ENCODE measurements at regions not wholly inside any gene's neighbourhood (a gene's known extent, or its start where the extent isn't known, plus 50 kb on each side); places are given as distances from the start of the nearest gene placed in this dataset.
"Not testable (repeated sequence)": the region's sequence is repeated elsewhere in the genome, so short reads cannot be mapped to it uniquely, and the experiment has no call there.

DNA sequence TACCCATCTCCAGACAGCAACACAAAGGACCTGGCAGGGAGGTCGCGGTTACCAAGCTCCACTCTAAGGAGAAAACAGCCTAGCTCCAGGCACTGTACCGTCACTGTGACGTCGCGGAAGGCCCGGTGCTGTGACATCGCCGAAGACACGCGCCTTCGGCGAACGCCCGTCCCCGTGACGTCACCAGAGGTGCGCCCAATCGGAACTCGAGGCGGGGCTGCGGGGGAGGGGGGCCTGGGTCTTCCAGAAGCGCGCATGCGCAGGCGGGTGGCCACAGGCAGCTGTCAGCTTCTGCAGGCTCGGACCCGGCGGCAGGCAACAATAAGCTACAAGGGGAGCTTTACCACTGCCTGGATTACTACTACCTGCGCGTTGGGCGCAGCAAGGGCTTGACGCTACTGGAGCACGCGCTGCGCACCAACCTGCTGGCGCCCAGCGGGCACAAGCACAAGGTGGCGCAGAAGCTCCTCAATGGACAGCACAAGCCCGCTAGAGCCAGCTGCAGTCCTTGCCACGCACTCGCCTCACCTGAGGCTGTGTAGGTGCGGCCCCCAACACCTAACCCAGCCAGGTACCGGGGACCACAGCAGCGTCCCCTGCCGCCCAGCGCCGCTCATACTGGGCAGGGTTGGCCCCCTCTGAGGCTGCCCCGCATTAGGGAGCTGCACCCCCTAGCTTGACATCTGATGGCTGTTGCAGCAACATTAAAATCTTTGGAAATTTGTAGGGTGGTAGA, 208.4 kb downstream of the TPST1 start:
- DNase-seq = peak; percentile 91

DNA sequence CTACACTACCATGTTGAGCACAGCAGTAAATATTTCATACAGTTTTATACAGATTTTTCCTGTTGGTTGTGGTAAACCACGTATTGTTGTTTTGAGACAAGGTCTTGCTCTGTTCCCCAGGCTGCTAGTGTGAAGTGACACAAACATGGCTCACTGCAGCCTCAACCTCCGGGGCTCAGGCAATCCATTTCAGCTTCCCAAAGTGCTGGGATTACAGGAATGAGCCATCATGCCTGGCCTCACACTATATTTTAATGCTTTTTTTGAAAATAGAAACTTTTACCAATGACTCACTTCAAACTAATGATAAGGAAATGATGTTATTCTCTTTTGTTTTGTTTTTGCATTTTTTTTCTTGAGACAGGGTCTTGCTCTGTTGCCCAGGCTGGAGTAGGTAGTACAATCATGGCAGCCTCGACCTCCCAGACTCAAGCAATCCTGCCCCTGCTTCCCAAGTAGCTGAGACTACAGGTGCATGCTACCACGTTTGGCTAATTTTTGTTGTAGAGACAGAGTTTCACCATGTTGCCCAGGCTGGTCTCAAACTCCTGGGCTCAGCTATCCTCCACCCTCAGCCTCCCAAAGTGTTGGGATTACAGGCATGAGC, 210.6 kb downstream of the TPST1 start:
- DNase-seq = no peak

DNA sequence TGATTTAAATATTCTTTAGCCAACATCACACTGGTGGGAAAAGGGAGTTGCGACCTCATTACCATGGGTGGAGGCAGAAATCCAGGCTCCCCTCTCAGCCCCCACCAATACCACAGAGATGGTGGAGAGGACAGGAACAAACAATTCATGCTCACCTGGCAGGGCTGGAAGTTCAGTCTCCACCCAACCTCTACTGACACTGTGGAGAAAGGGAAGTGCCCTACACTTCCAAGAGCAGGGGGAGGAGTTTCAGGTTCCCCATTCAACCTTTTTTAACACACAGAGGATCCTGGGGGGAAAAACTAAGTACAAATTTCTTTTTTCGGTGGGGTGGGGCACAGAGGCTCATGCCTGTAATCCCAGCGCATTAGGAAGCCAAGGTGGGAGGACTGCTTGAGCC, 210.1 kb upstream of the KCTD7 start:
- no peak for DNase-seq

DNA sequence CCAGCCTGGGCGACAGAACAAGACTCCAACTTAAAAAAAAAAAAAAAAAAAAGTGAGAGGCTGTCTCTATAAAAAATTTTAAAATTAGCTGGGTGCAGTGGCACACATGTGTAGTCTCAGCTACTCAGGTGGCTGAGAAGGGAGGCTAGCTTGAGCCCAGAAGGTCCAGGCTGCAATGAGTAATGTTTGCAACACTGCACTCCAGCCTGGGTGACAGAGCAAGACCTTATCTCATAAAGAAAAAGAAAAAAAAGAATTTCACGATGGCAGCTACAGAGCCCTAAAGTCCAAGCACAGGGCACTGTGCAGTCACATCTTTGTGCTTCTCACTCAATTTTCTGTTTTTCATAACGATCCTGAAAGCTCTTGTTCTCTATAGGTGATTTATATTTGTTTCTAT, 209.5 kb upstream of the KCTD7 start:
- DNase-seq = no peak

DNA sequence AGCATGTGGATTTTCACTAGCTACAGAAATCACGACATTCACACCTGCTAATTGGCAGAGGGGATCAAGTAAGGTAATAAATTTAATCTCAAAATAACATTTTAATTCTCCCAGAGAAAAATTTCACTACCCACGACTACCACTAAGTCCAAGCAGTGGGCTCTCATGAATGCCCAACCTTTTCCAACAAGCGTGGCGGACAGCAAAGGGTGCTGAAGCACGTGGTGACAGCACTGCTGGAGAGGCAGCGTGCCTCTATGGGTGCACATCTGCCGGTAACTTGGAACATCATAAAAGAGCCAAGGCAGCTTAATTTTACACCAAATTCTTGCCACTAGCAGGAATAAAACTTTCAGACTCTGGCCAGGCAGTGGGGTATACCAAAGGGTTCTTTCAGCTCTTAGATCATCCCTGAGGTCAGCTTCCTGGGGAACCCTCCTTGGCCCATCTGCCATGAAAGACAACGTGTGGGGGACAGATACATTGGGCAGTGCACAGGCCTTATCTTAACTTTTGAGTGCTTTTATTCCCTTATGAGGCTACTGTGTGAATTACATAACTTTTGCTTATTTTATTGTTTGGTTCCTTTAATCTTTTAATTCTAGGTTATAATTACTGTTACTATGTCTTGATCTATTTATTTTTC, 206.7 kb upstream of the KCTD7 start:
- no peak for DNase-seq

DNA sequence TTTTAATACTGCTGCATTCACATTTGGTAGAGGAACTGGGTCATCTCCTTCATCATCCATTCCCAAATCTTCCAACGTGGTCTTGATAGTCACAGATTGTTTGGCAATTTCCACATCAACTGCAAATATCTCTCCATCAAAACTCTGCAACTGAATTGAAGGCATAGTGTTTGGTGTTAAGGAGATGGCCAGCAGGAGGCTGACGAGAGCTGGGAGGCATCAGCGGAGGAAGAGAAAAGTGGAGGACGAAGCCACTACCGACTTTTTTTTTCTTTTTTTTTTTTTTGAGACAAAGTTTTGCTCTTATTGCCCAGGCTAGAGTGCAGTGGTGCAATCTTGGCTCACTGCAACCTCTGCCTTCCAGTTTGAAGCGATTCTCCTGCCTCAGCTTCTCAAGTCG, 205.0 kb upstream of the KCTD7 start:
- no peak for DNase-seq

DNA sequence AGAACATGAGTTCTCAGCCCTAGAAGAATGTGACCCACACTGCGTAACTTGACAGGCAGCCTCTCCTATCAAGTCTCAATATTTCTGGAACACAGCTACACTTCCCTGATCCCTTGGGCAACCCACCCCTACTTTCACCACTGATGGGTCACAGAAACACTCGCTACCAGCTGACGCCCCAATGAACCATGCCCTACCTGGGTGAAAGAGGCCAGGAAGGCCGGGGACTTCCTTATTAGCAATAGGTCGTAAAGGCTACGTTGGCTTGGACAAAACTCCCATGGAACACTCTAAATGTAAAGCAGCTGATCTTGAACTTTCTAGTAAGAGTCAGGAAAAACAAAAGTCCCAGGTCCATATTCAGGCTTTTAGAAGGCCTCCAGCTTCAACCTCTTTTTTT, 202.3 kb upstream of the KCTD7 start:
- no peak for DNase-seq

DNA sequence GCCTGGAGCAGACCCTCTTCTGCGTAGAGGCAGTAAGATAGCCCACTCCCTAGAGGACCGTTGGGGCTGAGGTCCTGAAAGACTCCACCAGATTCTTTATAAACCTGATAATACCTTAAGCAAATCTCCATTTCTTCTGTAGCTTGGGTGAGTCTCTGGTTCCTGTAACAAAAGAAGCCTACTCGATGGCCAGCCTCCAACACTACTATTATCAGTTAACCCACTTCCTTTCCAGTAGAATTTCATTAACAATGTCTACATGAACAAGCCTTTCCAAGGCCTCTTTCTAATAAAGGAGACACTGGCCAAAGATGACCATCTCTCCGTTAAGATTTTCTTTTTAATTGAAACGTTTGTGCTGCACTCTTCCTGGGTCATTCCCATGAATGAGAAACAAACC, 201.7 kb upstream of the KCTD7 start:
- no peak for DNase-seq

DNA sequence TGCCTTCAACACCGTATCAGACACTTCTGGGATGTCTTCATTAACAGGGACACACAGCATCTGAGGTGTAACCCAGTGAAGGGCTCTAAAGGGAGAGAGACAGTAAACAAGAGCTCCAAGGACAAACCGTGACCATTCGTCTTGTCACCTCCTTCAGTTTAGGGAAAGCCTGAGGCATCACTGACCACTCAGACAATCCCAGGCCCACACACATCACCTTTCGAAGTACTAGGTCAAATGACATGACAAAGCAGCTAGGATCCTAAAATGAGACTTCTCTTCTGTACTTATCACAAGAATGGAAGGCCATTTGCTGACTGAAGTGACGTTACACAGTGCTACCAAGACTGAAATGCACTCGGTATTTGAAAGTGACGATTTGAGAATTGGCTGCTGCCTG, 200.7 kb upstream of the KCTD7 start:
- no peak for DNase-seq

DNA sequence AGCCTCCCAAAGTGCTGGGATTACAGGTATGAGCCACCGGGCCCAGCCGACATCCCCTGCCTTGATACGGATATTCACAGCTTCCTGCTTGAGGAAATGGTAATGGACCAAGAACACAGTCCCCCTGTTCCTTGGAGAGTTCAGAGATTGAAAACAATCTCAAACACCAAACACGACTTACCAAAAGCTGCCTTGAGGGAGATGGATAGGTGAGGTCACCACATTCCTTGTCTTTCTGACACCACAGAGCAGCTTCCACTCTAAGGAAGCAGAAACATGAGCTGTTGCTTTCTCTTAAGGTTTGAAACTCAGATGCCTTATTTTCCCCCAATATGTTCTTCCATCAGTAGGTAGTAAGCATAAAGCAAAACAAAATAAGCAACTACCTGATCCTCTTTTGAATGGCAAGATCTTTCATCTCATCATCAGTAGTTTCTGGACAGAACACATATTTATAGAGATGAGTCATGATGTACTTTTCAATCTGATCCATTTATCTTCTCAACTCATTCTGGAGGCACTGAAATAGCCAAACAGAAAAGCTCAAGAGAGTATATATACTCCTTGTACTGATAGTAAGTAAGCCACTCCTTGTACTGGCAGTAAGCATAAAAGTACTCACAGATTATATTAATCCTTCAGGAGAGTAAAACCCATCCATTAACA, 199.1 kb upstream of the KCTD7 start:
- DNase-seq = no peak

DNA sequence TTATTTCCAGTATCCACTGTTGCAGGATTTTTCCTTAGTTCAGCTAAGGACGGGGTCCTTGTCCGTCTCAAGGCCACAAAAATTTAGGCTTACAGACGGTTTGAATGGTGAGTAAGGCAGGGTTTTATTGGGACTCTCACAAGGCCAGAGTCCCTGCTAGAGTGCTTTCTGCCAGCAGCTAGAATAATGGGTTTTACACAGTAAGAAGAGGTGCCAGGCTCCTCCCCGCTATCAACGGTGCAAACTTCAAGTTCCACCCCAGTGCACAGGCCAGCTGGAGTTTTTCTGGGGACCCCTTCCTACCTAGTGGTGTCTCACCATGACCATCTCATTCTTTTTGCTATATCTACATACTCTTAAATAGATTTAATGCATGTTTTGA, 198.5 kb upstream of the KCTD7 start:
- DNase-seq = no peak

DNA sequence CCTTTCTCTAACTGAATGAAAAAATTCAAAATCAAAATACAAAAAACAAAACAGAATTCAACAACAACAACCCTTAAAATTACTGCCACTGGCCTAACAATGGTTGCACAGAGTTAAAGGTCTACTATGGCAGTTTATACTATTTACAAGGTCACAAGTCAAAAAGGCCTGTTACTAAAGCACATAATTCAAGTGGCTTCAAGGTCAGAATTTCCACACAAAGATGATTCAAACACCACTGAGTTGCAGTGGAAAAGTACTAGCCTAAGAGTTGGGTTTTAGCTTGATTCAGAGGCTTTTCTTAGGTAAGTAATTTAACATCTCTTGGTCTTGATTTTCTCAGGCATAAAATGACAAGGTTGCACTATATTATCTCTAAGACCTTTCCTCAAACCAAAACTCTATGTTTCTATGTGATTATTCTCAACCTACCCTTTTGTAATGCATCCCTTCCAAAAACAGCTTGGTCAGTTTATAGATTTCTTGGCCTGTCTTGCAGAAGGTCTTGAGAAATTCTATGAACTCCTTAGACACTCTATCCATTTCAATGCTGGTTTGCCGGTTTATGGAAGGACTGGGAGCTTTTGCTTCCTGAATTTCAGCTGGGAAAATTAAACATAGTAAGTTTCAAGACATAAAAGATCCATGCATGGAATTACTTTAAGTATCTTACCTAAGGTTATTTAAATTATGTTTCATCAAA, 189.8 kb upstream of the KCTD7 start:
- DNase-seq = not testable (repeated sequence)

DNA sequence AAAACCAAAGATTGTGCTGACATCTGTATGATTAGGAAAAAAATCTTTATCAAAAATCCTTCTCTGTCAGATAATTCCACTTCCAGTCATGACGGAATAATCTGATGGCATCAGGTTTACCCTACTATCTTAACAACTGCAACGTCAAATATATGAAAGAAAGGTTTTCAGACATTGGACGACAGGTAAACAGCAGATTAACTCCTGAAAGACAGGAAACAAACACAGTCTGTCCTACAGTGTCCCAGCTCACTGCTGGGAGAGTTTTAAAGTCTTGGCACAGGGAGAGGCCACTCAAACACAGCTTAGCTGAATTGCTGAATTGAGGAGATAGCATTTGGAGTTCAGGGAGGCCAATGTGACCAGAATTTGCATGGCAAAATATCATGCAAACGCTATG, 186.3 kb upstream of the KCTD7 start:
- DNase-seq = no peak

DNA sequence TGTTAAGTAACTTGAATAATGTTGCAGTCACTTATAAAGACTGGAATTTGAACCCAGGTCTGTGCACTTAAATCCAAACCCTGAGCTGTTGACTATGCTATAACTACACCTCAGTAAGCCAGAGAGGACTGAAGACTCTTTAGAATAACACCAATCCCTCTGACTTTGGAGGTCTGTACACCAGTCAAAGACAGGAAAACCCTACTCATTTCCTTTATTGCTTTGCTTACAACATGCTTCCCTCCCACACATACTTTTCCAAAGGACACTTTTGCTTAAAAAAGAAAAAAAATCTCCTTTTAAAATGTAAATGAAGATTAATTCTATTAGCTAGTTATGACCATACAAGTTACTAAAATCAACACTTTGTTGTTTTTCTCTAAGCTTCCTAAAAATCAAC, 184.7 kb upstream of the KCTD7 start:
- no peak for DNase-seq

DNA sequence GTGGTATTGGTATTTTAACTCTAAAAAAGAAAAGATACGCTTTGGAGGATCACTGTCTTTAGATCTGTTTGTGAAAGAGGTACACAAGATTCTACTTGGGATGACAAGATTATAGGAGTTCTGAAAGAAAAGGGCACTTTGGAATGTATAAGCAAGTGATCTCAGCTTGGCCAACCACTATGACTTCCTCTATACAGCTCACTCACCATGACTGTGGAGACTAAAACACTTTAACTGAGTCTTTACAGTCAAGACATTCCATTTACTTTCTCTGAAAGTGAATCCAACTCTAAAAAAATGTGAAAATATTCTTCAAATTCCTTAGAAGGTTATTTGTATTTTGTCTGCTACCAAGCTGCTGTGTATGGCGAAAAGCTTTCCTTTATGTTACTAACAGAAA, 181.7 kb upstream of the KCTD7 start:
- not testable (repeated sequence) for DNase-seq

DNA sequence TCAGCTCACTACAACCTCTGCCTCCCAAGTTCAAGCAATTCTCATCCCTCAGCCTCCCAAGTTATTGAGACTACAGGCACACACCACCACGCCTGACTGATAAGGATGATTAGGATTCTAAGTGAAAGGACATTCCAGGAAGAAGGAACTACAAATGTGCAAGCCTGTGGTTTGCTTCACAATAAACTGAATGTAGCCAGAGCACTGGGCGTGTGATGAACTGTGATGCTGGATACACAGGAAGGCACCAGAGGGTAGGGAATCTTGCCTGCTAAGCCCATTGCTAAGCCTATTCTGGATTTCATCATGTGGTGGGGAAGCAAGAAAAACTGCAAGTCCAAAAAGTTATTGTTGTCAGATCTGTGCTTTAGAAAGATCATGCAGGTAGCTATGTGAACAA, 177.9 kb upstream of the KCTD7 start:
- not testable (repeated sequence) for DNase-seq

DNA sequence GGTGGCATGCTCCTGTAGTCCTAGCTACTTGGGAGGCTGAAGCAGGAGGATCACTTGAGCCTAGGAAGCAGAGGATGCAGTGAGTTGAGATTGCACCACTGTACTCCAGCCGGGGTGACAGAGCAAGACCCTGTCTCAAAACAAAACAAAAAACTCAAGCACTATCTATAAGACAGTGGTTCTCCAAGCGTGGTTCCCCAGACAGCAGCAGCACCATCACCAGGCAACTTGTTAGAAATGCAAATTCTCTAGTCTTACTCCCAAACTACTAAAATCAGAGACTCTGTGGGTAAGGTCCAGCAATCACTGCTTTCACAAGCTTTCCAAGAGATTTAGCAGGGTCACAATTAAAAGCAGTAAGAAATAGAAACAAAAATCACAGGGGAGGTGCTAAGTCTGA, 177.0 kb upstream of the KCTD7 start:
- DNase-seq = not testable (repeated sequence)

DNA sequence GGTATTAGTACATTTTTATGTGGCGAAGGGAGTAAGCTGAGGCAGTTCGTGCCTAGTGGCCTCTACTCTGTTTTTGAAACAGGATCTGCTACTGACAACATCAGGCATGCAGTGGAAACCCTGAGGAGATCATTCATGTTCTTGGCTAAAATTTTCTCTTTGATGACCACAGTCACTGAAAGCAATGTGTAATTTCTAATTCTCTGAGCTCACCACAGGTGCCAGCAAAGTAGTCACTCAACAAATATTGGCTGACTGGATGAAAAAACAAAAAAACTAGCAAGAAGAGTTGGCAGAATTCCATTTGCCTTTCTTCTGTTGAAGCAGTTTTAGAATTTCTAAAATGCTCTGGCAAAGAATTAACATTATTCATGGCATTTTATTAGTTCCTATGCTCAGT, 176.5 kb upstream of the KCTD7 start:
- no peak for DNase-seq

DNA sequence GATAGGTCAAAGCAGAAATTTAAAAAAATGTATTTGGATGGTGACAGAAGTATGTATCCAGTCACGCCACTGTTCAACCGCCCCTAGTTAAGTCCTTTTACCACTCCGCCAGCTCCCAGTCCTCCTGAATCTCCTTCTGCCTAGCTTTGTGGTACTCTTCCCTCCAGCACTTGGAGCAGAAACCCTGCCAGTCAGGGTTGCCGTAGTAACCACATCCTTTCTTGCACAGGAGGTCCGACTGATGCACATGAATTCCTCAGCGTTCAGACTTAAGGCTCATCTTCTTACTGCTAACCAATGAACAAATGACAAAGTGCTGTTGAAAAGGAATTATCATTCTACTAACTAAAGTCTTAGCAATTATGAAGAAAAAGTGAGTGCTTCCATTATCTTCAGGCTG, 175.3 kb upstream of the KCTD7 start:
- DNase-seq = no peak

DNA sequence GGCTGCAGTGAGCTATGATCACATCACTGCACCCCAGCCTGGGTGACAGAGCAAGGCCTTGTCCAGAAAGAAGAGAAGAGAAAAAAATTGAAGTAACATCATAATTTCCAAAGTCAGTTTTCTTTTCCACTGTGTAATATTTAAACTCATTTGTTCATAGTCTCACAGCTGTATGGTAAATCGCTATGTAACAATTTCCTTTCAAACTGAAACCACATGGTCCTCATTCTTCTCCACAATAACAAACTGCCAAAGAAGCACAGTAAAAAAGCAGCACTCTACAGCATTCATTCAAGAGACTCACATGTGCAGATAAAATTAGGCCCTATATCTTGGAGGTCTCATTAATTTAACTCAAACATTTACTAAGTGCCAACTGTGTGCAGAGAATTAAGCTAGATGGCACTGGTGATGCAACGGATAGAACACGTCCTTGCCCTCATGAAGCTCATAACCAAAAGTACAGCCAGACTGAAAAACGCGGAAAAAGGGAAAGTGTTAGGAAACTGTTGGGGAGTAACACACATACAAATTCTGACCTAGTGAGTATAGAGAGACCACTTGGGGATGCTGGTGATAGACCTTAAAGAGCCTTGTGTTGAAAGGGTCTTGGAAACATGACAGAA, 174.0 kb upstream of the KCTD7 start:
- DNase-seq = no peak

DNA sequence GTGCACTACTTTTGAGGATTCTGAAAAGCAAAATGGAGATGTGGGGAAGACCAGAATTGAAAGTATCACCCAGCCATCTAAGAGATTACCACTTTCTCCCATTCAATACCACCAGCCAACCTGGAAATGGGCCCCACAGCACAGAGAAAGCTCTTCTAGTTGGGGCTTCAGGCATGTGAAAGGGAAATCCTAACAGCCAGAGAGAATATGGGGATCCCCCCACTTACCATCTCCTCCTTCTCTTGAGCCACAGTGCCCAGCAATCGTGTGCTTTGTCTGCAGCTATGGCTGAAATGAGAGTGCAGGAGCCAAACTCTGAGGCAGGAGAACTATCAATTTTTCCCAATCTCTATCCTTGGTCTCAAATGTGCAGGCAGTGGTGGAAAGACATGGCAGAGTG, 173.2 kb upstream of the KCTD7 start:
- not testable (repeated sequence) for DNase-seq

DNA sequence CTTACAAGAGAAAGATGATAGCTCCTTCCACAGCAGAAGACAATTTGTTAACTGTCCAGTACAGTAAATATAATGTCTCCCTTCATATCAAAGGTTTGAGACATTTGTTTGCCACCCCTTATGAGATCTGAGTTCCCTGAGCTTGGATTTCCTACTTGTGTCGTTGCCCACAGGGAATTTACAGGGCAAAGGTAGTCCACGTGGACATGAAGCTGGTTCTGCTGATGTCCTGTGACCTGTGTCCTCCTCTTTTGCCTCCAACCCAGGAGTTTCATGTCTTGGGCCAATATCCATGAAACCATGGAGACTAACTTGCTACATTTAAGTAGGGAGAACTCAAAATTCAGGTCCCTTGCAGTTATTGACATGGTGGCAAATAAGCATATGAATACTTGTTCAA, 172.2 kb upstream of the KCTD7 start:
- not testable (repeated sequence) for DNase-seq

DNA sequence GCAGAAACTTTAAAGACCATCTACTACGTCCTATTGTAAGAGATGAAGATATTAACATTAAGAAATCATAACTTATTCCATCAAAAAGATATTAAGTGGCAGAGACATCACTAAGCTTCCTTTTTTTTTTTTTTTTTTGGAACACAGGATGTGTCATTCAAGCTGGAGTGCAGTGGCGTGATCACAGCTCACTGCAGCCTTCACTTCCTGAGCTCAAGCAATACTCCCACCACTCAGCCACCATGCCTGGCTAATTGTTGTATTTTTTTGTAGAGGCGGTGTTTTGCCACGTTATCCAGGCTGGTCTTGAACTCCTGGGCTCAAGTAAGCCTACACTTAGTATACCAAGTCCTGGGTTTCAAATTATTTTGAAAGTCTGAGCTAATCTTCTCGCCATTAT, 169.7 kb upstream of the KCTD7 start:
- DNase-seq = not testable (repeated sequence)
